ENCODE measurements at regions not wholly inside any gene's neighbourhood (a gene's known extent, or its start where the extent isn't known, plus 50 kb on each side); places are given as distances from the start of the nearest gene placed in this dataset.

- TF ChIP-seq EZH2 (IDR thresholded peaks at IDR 0.05; ENCODE audit: borderline replicate concordance, low read length): no peak
- TF ChIP-seq CTCF (conservative IDR thresholded peaks at IDR 0.05 in 1 of 2, IDR thresholded peaks at IDR 0.05 in 1 of 2; ENCODE audit: extremely low read depth in 1 of 2, insufficient read depth in 1 of 2, low read depth in 1 of 2, low read length in 2 of 2): no peak
Observed at GRCh38 chr15:95440712-95441111, 889.8 kb upstream of the NR2F2 start.
